ENCODE measurements at regions not wholly inside any gene's neighbourhood (a gene's known extent, or its start where the extent isn't known, plus 50 kb on each side); places are given as distances from the start of the nearest gene placed in this dataset.

- DNase-seq (ENCODE audit: low read depth) (no peak), FAIRE-seq (no peak)
- Mint-ChIP-seq H3K27ac (ENCODE audit: unreplicated experiment) (no peak overlapping the region), H3K4me1 (ENCODE audit: low read depth, unreplicated experiment) (no peaks in the 10 kb centered on the region), H3K36me3 (ENCODE audit: low read depth, unreplicated experiment) (no peaks in the 10 kb centered on the region), H3K4me3 (ENCODE audit: unreplicated experiment) (no peak overlapping the region), H3K9me3 (ENCODE audit: unreplicated experiment) (no peaks in the 10 kb centered on the region), H3K27me3 (ENCODE audit: low read depth, unreplicated experiment) (no peaks in the 10 kb centered on the region)
- H3K27me3 ChIP-seq (ENCODE audit: insufficient read depth, low read length): no peaks in the 10 kb centered on the region
- no peak for TF ChIP-seq EZH2 (IDR thresholded peaks at IDR 0.05; ENCODE audit: insufficient read depth, low read length)
- no peak for TF ChIP-seq CTCF (IDR thresholded peaks at IDR 0.05; ENCODE audit: insufficient read depth, low read depth, low read length)
- H4K20me1 ChIP-seq (ENCODE audit: insufficient read depth, low read length): no peaks in the 10 kb centered on the region
- no peak overlapping the region for H3K9ac ChIP-seq (ENCODE audit: low read length)
- H3K36me3 ChIP-seq (ENCODE audit: insufficient read depth, low read length): no peaks in the 10 kb centered on the region
- no peaks in the 10 kb centered on the region for H3K9me3 ChIP-seq (ENCODE audit: insufficient read depth, low read depth, low read length)
- no peak overlapping the region for H2AFZ ChIP-seq (ENCODE audit: low read depth, low read length)
- H3K27ac ChIP-seq (ENCODE audit: low read depth, low read length): no peak overlapping the region
- H3K79me2 ChIP-seq (ENCODE audit: insufficient read depth, low read length): no peaks in the 10 kb centered on the region
- no peak overlapping the region for H3K4me3 ChIP-seq (ENCODE audit: insufficient read depth, low read depth, low read length)
- no peak overlapping the region for H3K4me2 ChIP-seq (ENCODE audit: low read length)
- H3K4me1 ChIP-seq (ENCODE audit: insufficient read depth, low read length): no peaks in the 10 kb centered on the region
Measured at GRCh38 chr4:160814726-160815125, 1349.1 kb downstream of the FSTL5 start.

GRCh38 chr4:160818571-160818970, 1345.2 kb downstream of the FSTL5 start:
- Histone ChIP-seq H3K79me2 (ENCODE audit: insufficient read depth, low read length) (no peaks in the 10 kb centered on the region), H3K4me2 (ENCODE audit: low read length) (no peak overlapping the region), H3K4me3 (ENCODE audit: insufficient read depth, low read depth, low read length) (no peak overlapping the region), H3K27ac (ENCODE audit: low read depth, low read length) (no peak overlapping the region), H3K9ac (ENCODE audit: low read length) (no peak overlapping the region), H4K20me1 (ENCODE audit: insufficient read depth, low read length) (no peaks in the 10 kb centered on the region), H3K36me3 (ENCODE audit: insufficient read depth, low read length) (no peaks in the 10 kb centered on the region), H3K4me1 (ENCODE audit: insufficient read depth, low read length) (no peaks in the 10 kb centered on the region), H3K9me3 (ENCODE audit: insufficient read depth, low read depth, low read length) (no peaks in the 10 kb centered on the region), H2AFZ (ENCODE audit: low read depth, low read length) (no peak overlapping the region), H3K27me3 (ENCODE audit: insufficient read depth, low read length) (no peaks in the 10 kb centered on the region)
- Mint-ChIP-seq H3K27ac (ENCODE audit: unreplicated experiment) (no peak overlapping the region), H3K9me3 (ENCODE audit: unreplicated experiment) (no peaks in the 10 kb centered on the region), H3K36me3 (ENCODE audit: low read depth, unreplicated experiment) (no peaks in the 10 kb centered on the region), H3K4me3 (ENCODE audit: unreplicated experiment) (no peak overlapping the region), H3K4me1 (ENCODE audit: low read depth, unreplicated experiment) (no peaks in the 10 kb centered on the region), H3K27me3 (ENCODE audit: low read depth, unreplicated experiment) (no peaks in the 10 kb centered on the region)
- FAIRE-seq: no peak
- no peak for DNase-seq (ENCODE audit: low read depth)
- TF ChIP-seq EZH2 (IDR thresholded peaks at IDR 0.05; ENCODE audit: insufficient read depth, low read length): no peak
- TF ChIP-seq CTCF (IDR thresholded peaks at IDR 0.05; ENCODE audit: insufficient read depth, low read depth, low read length): no peak

DNA sequence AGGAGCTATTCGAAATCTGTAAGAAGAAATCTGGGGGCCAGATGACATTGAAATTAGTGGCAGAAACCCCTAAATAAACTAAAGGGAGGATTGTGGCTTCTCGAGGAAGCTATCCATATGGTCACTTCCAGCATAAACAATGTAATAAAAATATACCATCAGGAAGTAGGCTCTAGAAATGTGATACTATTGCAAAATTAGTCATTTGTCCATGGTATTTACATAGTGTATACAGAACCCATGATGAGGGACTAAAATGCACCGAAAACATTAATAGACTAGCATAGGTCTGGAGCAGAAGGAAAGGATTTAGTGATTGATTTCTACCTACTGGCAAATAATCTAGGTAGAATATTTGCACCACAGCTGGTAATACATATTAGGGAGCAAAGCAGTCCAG, 1344.0 kb downstream of the FSTL5 start:
- H3K4me2 ChIP-seq (ENCODE audit: low read length): no peak overlapping the region
- Mint-ChIP-seq H3K36me3 (ENCODE audit: low read depth, unreplicated experiment) (no peaks in the 10 kb centered on the region), H3K27me3 (ENCODE audit: low read depth, unreplicated experiment) (no peaks in the 10 kb centered on the region), H3K9me3 (ENCODE audit: unreplicated experiment) (no peaks in the 10 kb centered on the region), H3K27ac (ENCODE audit: unreplicated experiment) (no peak overlapping the region), H3K4me1 (ENCODE audit: low read depth, unreplicated experiment) (no peaks in the 10 kb centered on the region), H3K4me3 (ENCODE audit: unreplicated experiment) (no peak overlapping the region)
- no peaks in the 10 kb centered on the region for H3K27me3 ChIP-seq (ENCODE audit: insufficient read depth, low read length)
- H3K4me1 ChIP-seq (ENCODE audit: insufficient read depth, low read length): no peaks in the 10 kb centered on the region
- H3K27ac ChIP-seq (ENCODE audit: low read depth, low read length): no peak overlapping the region
- H3K9me3 ChIP-seq (ENCODE audit: insufficient read depth, low read depth, low read length): no peaks in the 10 kb centered on the region
- no peak overlapping the region for H3K9ac ChIP-seq (ENCODE audit: low read length)
- no peak for DNase-seq (ENCODE audit: low read depth)
- H3K36me3 ChIP-seq (ENCODE audit: insufficient read depth, low read length): no peaks in the 10 kb centered on the region
- H2AFZ ChIP-seq (ENCODE audit: low read depth, low read length): no peak overlapping the region
- no peaks in the 10 kb centered on the region for H4K20me1 ChIP-seq (ENCODE audit: insufficient read depth, low read length)
- no peak for FAIRE-seq
- no peaks in the 10 kb centered on the region for H3K79me2 ChIP-seq (ENCODE audit: insufficient read depth, low read length)
- H3K4me3 ChIP-seq (ENCODE audit: insufficient read depth, low read depth, low read length): no peak overlapping the region
- no peak for TF ChIP-seq EZH2 (IDR thresholded peaks at IDR 0.05; ENCODE audit: insufficient read depth, low read length)
- no peak for TF ChIP-seq CTCF (IDR thresholded peaks at IDR 0.05; ENCODE audit: insufficient read depth, low read depth, low read length)
